Activated T-cell treated with anti-CD3 and anti-CD28 coated beads, Interleukin-2, amount 50 U/mL, for 24 hours (primary cell): ENCODE measurements at regions not wholly inside any gene's neighbourhood (a gene's known extent, or its start where the extent isn't known, plus 50 kb on each side); places are given as distances from the start of the nearest gene placed in this dataset.

Experiments
- DNase-seq: peaks from one replicate; pipeline ENCODE4 v3.0.0-alpha.2; 2020
- H3K27ac Mint-ChIP-seq: 2 replicates; pipeline ENCODE4 v1.8.0; 2020; ENCODE audit warnings: mild to moderate bottlenecking, mixed read lengths
- H3K27me3 Mint-ChIP-seq: 2 replicates; pipeline ENCODE4 v1.8.0; 2020; ENCODE audit warnings: mixed read lengths
- H3K36me3 Mint-ChIP-seq: 2 replicates; pipeline ENCODE4 v1.8.0; 2020; ENCODE audit warnings: low read depth, mixed read lengths
- H3K4me1 Mint-ChIP-seq: 2 replicates; pipeline ENCODE4 v1.8.0; 2020; ENCODE audit warnings: low read depth, mixed read lengths
- H3K4me3 Mint-ChIP-seq: 2 replicates; pipeline ENCODE4 v1.8.0; 2020; ENCODE audit warnings: mild to moderate bottlenecking, moderate library complexity, mixed read lengths
- H3K9me3 Mint-ChIP-seq: 2 replicates; pipeline ENCODE4 v1.8.0; 2020; ENCODE audit warnings: mixed read lengths

DNA sequence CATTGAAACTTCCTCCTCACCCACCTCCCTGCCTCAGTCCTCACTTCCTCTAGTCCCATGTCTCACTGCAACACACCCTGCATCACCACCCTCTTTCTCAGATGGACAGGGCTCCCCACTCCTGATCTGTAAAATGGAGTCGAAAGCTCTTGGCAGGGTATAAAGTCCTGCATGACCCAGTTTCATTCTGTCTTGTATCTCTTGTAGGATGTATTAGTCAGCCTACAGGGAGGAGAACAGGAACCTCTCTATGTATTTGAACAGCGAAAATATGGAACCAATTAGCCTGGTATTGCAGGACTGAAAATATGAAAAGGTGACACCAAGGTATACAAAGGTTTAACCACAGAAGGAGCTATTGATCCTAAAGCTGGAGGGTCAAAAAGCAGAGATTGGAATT lies 156.9 kb upstream of the SNX19 start:
- Mint-ChIP-seq H3K27me3 (no peaks in the 10 kb centered on the region), H3K27ac (no peak overlapping the region), H3K36me3 (no peaks in the 10 kb centered on the region), H3K4me3 (no peak overlapping the region), H3K4me1 (no peaks in the 10 kb centered on the region), H3K9me3 (no peaks in the 10 kb centered on the region)
- no peak for DNase-seq

DNA sequence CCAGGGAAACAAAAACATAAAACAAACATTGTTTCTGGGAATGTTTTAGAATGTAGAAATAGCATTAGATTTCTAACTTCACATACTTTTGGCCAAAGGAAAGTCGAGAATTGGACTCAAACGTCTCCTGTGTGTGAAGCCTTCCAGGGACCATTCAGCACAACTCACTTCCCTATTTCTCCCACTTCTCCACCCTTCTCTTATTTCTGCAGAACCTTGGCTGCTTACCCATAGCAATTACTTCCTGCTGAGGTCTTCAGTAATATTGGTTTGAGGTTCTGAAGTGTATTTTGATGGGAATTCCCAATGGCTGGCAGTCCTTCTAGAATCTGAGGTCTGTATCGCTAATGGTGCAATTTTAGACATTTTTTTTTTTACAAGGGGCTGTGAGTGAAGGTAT lies 158.3 kb upstream of the SNX19 start:
- no peaks in the 10 kb centered on the region for H3K9me3 Mint-ChIP-seq
- H3K4me3 Mint-ChIP-seq, result no peak overlapping the region
- no peak for DNase-seq
- no peaks in the 10 kb centered on the region for H3K4me1 Mint-ChIP-seq
- no peaks in the 10 kb centered on the region for H3K27me3 Mint-ChIP-seq
- H3K36me3 Mint-ChIP-seq, result no peaks in the 10 kb centered on the region
- H3K27ac Mint-ChIP-seq, result no peak overlapping the region

DNA sequence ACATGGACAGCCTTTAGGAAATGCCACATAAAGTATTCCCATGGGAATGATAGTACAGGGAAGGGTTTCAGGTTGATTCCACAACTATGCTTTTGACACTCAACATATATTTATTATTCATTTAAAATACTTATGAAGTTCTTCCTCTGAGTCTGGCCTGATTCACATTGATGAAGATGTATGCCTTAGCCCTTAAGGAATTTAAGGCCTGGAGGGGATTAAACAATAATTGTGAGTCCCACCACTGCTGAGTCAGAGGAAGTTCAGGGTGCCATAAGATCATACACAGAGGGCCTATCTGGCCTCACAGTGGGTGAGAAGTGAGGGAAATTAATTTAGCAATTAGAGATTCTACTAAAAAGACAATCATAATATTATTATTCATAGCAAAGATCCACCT lies 161.1 kb upstream of the SNX19 start:
- Mint-ChIP-seq H3K4me1 (no peaks in the 10 kb centered on the region), H3K27ac (no peak overlapping the region), H3K9me3 (peaks cover 3% of the 10 kb centered on the region), H3K4me3 (no peak overlapping the region), H3K36me3 (no peaks in the 10 kb centered on the region), H3K27me3 (no peaks in the 10 kb centered on the region)
- no peak for DNase-seq

DNA sequence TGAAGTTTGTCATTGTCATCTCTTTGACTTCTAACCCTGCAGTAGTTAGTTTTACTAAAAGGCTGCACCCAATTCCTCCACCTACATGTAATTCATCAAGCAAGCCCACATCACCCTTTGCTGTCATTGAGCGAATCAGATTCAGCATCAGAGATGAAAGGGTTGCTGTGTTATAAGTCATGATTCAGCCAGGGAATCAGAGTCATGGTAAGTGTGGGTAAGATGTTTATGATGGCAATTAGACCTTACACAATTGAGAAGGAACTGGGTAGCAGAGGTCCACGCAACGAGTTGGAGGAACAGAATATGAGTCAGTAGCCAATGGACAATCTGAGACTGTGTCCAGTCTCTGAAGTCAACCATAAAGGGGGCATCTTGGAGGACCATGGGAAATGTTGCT lies 162.8 kb upstream of the SNX19 start:
- Mint-ChIP-seq H3K36me3 (no peaks in the 10 kb centered on the region), H3K9me3 (peaks cover 3% of the 10 kb centered on the region), H3K4me1 (no peaks in the 10 kb centered on the region), H3K4me3 (no peak overlapping the region), H3K27me3 (no peaks in the 10 kb centered on the region), H3K27ac (no peak overlapping the region)
- no peak for DNase-seq

DNA sequence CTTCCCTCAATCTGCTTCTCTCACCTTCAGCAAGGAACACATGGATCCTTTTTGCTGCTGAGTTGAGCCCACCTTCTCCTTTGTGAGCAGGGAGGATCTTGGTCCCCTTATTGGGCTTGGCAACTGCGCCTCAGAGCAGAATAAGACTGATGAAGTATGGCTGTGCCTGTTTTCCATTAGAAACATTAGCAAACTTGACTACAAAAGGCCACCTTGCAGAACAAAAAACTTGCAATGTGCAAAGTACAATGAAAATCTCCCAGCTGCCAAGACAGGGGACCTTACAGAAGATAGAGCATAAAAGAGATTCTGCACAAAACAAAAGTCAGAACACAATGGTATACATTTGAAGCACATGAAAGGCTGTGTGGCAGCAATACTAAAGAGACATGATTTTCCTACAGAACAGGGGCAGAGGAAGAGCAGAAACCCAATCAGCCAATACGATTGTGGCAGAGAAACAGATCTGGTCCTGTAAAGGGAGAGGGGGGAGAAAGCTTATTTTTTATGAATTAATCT lies 173.5 kb upstream of the SNX19 start:
- Mint-ChIP-seq H3K27ac (no peak overlapping the region), H3K4me1 (no peaks in the 10 kb centered on the region), H3K9me3 (peaks cover 4% of the 10 kb centered on the region), H3K4me3 (no peak overlapping the region), H3K36me3 (no peaks in the 10 kb centered on the region), H3K27me3 (no peaks in the 10 kb centered on the region)
- no peak for DNase-seq

DNA sequence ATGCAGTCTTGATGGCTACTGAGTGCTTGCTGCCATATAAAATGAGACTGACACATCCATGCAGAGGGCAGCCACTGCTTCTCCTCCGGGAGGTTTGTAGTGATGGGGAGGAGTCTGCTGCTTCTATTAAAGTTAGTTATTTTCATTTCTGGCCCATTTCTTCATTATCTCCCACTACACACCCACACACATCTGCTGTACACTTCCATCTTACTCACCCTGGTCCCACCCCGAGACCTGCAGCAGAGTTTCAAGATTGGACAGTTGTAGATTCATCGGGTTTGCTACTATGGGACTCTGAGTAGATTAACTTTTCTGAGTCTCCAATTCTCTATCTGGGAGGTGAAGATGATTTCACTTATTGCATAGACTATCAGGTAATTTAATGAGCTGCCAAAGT lies 176.2 kb upstream of the SNX19 start:
- Mint-ChIP-seq H3K4me1 (no peaks in the 10 kb centered on the region), H3K27me3 (no peaks in the 10 kb centered on the region), H3K4me3 (no peak overlapping the region), H3K9me3 (no peaks in the 10 kb centered on the region), H3K27ac (no peak overlapping the region), H3K36me3 (no peaks in the 10 kb centered on the region)
- DNase-seq, result no peak

DNA sequence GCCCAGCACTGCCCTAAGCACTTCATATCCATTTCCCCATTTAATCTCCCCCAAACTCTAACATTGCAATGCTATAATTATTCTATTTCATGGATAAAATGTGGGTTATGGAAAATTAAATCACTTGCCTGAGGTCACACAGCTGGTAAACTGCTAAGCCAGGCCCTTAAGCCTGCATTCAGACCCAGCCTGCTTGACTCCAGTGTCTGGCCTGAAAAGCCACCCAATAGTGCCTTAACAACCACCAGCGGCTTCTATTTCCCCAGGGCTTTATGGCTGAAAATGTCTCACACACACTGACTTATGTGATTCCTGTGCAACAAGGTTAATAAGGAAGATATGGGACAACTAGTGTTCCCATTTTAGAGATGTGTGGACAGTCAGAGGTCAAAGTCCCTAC lies 178.5 kb upstream of the SNX19 start:
- Mint-ChIP-seq H3K27ac (no peak overlapping the region), H3K4me3 (no peak overlapping the region), H3K36me3 (no peaks in the 10 kb centered on the region), H3K9me3 (no peaks in the 10 kb centered on the region), H3K4me1 (no peaks in the 10 kb centered on the region), H3K27me3 (no peaks in the 10 kb centered on the region)
- DNase-seq, result no peak

DNA sequence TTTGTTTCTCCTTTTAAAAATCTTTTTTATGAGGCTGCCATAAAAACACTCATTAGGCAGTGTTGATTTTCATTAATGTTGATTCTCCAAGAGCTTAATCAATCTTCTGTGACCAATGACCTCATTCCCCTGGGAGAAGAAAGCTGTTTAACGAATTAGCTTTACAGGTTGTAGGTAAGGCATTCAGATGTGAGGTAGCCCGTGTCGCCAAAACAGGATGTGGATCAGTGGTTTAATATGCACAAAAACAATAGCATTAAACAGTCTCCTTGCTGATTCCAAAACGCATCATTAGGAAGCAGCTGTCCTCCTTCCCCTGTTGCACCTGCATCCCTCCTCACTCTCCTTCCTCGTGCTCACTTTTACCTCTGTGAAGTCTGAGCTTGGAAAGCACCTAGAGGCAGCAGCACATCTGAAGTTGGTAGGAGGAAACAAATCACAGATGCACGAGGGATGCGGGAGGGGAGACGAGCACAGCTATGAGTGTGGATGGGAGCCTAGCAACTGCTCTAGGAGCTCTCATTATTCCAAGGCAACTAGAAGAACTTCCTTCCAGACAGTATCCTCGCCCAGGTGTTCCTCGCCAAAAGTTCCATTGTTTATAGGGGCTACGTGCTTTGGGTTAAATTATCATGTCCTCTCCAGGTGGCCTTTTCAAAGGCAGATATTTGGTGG lies 179.4 kb upstream of the SNX19 start:
- Mint-ChIP-seq H3K9me3 (no peaks in the 10 kb centered on the region), H3K27ac (no peak overlapping the region), H3K4me3 (no peak overlapping the region), H3K4me1 (no peaks in the 10 kb centered on the region), H3K27me3 (no peaks in the 10 kb centered on the region), H3K36me3 (no peaks in the 10 kb centered on the region)
- DNase-seq, result no peak

DNA sequence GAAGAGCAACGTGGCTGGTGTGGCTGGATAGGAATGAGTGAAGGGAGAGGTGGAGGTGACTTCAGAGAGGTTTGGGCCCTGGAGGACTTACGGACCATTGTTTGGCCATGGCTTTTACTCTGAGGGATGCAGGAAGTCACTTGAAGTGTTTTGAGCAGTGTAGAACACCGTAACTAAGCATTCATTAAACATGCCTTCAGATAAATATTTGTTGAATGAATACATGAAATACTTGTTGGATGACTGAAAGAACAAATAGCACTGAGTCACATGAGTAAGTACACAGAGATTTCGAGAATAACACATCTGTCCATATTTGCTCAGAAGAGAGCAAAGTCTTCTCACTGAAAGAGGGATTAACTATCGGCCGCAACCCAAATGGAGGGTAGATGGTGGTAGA lies 182.7 kb upstream of the SNX19 start:
- Mint-ChIP-seq H3K4me3 (no peak overlapping the region), H3K9me3 (no peaks in the 10 kb centered on the region), H3K4me1 (no peaks in the 10 kb centered on the region), H3K27ac (no peak overlapping the region), H3K27me3 (no peaks in the 10 kb centered on the region), H3K36me3 (no peaks in the 10 kb centered on the region)
- DNase-seq, result no peak

DNA sequence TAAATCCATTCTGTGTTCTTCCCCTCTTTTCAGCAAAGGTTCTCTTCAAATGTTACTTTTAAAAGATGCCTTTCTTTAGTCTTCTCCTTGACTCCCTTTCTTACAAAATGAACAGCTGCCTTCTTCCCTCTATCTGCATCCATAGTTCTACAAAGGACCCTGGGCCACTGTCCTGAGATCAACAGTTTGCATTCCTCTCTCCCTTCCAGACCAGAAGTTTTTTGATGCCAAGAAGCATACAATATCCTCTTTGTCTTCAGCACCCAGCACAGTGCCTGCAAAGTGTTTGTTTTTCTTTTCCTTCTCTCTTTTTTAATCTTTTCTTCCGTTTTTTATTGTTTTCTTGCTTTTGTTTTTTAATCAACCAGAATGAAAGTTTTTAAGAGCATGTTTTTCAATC lies 183.5 kb upstream of the SNX19 start:
- H3K9me3 Mint-ChIP-seq, result no peaks in the 10 kb centered on the region
- H3K4me3 Mint-ChIP-seq, result no peak overlapping the region
- no peak overlapping the region for H3K27ac Mint-ChIP-seq
- no peaks in the 10 kb centered on the region for H3K27me3 Mint-ChIP-seq
- no peak for DNase-seq
- no peaks in the 10 kb centered on the region for H3K4me1 Mint-ChIP-seq
- H3K36me3 Mint-ChIP-seq, result no peaks in the 10 kb centered on the region

DNA sequence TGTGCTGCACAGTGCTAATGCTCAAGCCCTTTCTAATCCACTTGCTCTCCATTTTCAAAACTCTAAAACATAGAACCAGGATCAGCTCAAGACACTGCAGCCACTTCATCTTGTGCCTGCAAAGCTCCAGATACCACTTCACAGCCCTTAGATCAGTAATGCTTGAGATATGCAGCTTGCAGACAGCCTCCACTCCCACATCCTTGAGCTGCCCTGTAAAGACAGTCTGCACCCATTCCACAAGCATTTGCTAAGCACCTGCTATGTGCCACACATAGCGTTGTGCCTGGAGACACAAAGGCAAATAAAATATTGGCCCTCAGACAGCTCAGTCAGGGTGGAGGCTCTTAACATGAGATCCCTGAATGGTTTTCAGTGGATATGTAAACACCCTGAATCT lies 192.5 kb upstream of the SNX19 start:
- Mint-ChIP-seq H3K4me1 (no peaks in the 10 kb centered on the region), H3K9me3 (no peaks in the 10 kb centered on the region), H3K27ac (no peak overlapping the region), H3K27me3 (no peaks in the 10 kb centered on the region), H3K36me3 (no peaks in the 10 kb centered on the region), H3K4me3 (no peak overlapping the region)
- no peak for DNase-seq

DNA sequence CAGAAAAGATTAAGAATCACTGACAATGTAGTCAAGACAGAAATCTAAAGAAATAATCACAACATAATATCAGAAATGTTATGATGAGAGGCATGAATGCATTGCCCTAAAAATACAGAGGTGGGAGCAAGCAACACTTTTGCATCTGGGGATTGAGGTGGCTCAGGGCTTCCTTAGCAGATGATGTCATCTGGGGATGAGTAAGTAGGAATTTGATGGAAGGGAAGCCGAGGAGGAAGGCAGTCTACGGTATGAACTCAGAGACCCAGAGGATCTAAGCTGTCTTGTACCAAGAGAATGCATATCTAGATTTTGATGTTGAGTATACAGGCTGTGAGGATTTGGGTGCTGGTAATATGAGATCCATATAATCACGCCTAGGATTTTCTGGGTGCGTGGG lies 193.0 kb upstream of the SNX19 start:
- H3K27ac Mint-ChIP-seq, result no peak overlapping the region
- no peaks in the 10 kb centered on the region for H3K4me1 Mint-ChIP-seq
- no peaks in the 10 kb centered on the region for H3K27me3 Mint-ChIP-seq
- no peak overlapping the region for H3K4me3 Mint-ChIP-seq
- no peak for DNase-seq
- H3K36me3 Mint-ChIP-seq, result no peaks in the 10 kb centered on the region
- no peaks in the 10 kb centered on the region for H3K9me3 Mint-ChIP-seq

DNA sequence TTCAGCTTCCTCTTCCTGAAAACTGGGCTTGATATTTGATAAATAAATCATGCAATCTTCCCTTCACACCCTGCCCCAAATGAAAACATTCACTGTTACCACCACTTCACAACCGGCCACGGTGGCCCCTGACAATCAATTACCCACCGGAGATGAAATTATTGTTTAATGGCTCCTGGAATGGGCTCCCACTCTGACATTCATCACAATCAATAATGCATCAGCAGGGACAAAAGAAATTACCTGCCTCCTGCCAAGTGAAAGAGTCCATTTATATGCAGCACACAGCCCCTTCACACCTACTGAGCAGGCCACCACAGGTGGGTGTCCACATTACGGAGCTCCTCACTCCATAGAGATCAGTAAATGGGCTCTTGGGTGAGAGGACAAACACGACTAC lies 193.5 kb upstream of the SNX19 start:
- Mint-ChIP-seq H3K9me3 (no peaks in the 10 kb centered on the region), H3K4me3 (no peak overlapping the region), H3K27ac (no peak overlapping the region), H3K4me1 (no peaks in the 10 kb centered on the region), H3K36me3 (no peaks in the 10 kb centered on the region), H3K27me3 (no peaks in the 10 kb centered on the region)
- DNase-seq, result no peak

DNA sequence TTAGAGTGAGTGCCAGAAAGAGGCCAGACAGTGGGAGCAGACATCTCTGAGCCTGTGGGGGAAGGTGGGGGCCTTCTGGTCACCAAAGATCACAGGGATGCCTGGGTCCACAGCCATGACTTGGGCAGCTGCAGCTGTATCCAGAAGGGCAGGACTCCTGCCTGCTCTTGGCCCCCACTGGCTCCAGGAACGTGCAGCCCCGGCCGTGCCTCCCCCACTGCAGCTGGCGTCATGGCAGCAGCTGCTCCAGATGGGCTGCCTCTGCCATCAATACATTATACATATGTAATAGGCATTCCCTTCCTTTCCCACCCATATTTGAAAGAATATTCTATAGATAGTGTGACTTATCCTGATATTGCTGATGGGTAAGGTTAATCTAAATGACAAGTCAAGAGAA lies 195.5 kb upstream of the SNX19 start:
- no peak overlapping the region for H3K4me3 Mint-ChIP-seq
- no peaks in the 10 kb centered on the region for H3K27me3 Mint-ChIP-seq
- H3K27ac Mint-ChIP-seq, result no peak overlapping the region
- H3K4me1 Mint-ChIP-seq, result no peaks in the 10 kb centered on the region
- H3K36me3 Mint-ChIP-seq, result no peaks in the 10 kb centered on the region
- H3K9me3 Mint-ChIP-seq, result no peaks in the 10 kb centered on the region
- no peak for DNase-seq

DNA sequence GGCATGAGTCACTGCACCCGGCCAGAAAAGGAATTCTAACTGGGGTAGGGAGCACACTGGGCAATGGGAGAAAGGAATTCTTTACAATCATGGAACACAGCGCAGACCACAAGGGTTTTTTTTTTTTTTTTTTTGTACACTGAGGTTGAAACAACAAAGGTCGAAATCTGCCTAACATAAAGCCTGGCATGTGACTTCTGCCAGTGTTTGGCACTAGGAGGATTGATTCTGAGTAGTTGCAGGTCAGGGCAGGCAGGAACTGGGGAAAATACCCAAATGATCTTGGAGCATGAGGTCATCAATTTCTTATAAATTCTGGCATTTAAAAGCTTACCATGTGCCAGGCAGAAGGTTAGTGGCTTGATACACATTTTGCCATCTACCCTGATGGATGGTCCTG lies 202.0 kb upstream of the SNX19 start:
- DNase-seq, result no peak
- no peak overlapping the region for H3K4me3 Mint-ChIP-seq
- H3K27ac Mint-ChIP-seq, result no peak overlapping the region
- no peaks in the 10 kb centered on the region for H3K27me3 Mint-ChIP-seq
- no peaks in the 10 kb centered on the region for H3K9me3 Mint-ChIP-seq
- H3K36me3 Mint-ChIP-seq, result no peaks in the 10 kb centered on the region
- H3K4me1 Mint-ChIP-seq, result no peaks in the 10 kb centered on the region
